DOHH2 (cell line): ENCODE measurements at regions not wholly inside any gene's neighbourhood (a gene's known extent, or its start where the extent isn't known, plus 50 kb on each side); places are given as distances from the start of the nearest gene placed in this dataset.

Experiments used
- EZH2phosphoT487 ChIP-seq: fragments of 200-600 bp; sonication (generic); IDR thresholded peaks from 2 replicates; pipeline ENCODE4 v1.6.1; 2017; ENCODE audit warnings: borderline replicate concordance, mild to moderate bottlenecking, antibody characterized with exemption, low read length, moderate library complexity, mixed read lengths
- TF ChIP-seq, protein P1 (sequence below): fragments of 200-600 bp; sonication (generic); IDR thresholded peaks from one replicate; pipeline ENCODE4 v1.5.1; 2014; ENCODE audit warnings: antibody characterized with exemption, mild to moderate bottlenecking, low read depth, low read length; ENCODE audit not compliant: poor library complexity, severe bottlenecking

DNA sequence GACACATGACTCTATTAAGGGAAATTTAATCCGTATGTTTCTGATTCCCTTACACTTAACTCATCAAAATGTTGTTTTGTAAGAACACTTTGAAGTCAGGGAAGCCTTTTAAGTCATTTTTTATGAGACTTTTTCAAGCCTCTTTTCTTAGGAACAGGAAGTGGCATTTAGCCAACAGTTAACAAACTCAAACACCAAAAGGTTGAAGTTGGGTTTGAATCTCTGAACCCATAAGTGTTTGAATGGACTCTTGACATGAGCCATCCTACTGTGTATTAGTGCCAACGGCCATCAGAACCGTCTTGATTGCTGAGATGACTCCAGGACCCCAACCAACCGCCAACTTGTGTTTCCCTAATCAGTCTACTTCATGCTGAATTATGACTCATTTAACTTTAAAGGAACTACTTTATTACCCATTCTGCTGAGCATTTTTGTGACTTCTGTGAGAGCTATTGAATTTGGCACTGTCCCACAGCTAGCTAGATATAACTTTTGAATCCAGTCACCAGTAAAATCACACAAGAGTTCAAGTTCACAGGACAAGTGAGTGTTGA is 209.1 kb upstream of the FAT1 start:
- TF ChIP-seq, protein P1, sequence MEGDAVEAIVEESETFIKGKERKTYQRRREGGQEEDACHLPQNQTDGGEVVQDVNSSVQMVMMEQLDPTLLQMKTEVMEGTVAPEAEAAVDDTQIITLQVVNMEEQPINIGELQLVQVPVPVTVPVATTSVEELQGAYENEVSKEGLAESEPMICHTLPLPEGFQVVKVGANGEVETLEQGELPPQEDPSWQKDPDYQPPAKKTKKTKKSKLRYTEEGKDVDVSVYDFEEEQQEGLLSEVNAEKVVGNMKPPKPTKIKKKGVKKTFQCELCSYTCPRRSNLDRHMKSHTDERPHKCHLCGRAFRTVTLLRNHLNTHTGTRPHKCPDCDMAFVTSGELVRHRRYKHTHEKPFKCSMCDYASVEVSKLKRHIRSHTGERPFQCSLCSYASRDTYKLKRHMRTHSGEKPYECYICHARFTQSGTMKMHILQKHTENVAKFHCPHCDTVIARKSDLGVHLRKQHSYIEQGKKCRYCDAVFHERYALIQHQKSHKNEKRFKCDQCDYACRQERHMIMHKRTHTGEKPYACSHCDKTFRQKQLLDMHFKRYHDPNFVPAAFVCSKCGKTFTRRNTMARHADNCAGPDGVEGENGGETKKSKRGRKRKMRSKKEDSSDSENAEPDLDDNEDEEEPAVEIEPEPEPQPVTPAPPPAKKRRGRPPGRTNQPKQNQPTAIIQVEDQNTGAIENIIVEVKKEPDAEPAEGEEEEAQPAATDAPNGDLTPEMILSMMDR, result no peak
- no peak for TF ChIP-seq EZH2phosphoT487
